Liver (tissue), 8 donors: ENCODE measurements at regions not wholly inside any gene's neighbourhood (a gene's known extent, or its start where the extent isn't known, plus 50 kb on each side); places are given as distances from the start of the nearest gene placed in this dataset.

Experiments used
- DNase-seq: peaks from one replicate; pipeline ENCODE4 v3.0.0-alpha.2; 2017; ENCODE audit warnings: low spot score
- H3K27ac ChIP-seq, 2 donors: one replicate each; pipeline ENCODE4 v1.7.0; 2013; ENCODE audit warnings: inconsistent platforms in 2 of 2, low read length in 2 of 2, control low read depth in 1 of 2, low read depth in 1 of 2, mild to moderate bottlenecking in 1 of 2
- H3K27me3 ChIP-seq, 4 donors: one replicate each; pipeline versions ENCODE4 v1.6.1 to v1.7.0; 2013; ENCODE audit warnings: low read length in 3 of 4, inconsistent platforms in 1 of 4, mild to moderate bottlenecking in 1 of 4, moderate library complexity in 1 of 4; ENCODE audit not compliant: control insufficient read depth in 4 of 4, insufficient read depth in 4 of 4
- H3K36me3 ChIP-seq, 4 donors: one replicate each; pipeline versions ENCODE4 v1.6.1 to v1.7.0; 2013; ENCODE audit warnings: low read length in 3 of 4, mild to moderate bottlenecking in 3 of 4, low read depth in 1 of 4, moderate library complexity in 1 of 4; ENCODE audit not compliant: control insufficient read depth in 4 of 4, insufficient read depth in 3 of 4
- H3K4me1 ChIP-seq, 4 donors: one replicate each; pipeline versions ENCODE4 v1.6.1 to v1.7.0; 2013; ENCODE audit warnings: low read length in 3 of 4, mild to moderate bottlenecking in 3 of 4, moderate library complexity in 1 of 4; ENCODE audit not compliant: control insufficient read depth in 4 of 4, insufficient read depth in 4 of 4
- H3K4me3 ChIP-seq, 3 donors: one replicate each; pipeline versions ENCODE4 v1.6.1 to v1.7.0; 2013; ENCODE audit warnings: low read length in 3 of 3, control low read depth in 1 of 3, low read depth in 1 of 3, mild to moderate bottlenecking in 1 of 3
- H3K9ac ChIP-seq, 2 donors: one replicate each; pipeline ENCODE4 v1.7.0; 2013; ENCODE audit warnings: low read length in 2 of 2, mild to moderate bottlenecking in 2 of 2, moderate library complexity in 2 of 2, control low read depth in 1 of 2, low read depth in 1 of 2
- H3K9me3 ChIP-seq, 4 donors: one replicate each; pipeline versions ENCODE4 v1.6.1 to v1.7.0; 2013; ENCODE audit warnings: low read length in 3 of 4; ENCODE audit not compliant: control insufficient read depth in 4 of 4
- EGR1 ChIP-seq, 2 donors: IDR thresholded peaks; 2 replicates each; pipeline ENCODE4 v1.6.1; 2016 to 2018; ENCODE audit warnings: antibody characterized with exemption in 2 of 2, low read depth in 2 of 2
- FOXA1 ChIP-seq: IDR thresholded peaks from 2 replicates; pipeline ENCODE4 v1.6.1; 2016; ENCODE audit warnings: antibody characterized with exemption
- FOXA2 ChIP-seq: IDR thresholded peaks from 2 replicates; pipeline ENCODE4 v1.6.1; 2016; ENCODE audit warnings: antibody characterized with exemption
- GABPA ChIP-seq, 2 donors: IDR thresholded peaks in 1 of 2; conservative IDR thresholded peaks in 1 of 2; 2 replicates each; pipeline ENCODE4 v1.6.1; 2016; ENCODE audit warnings: antibody characterized with exemption in 2 of 2, mild to moderate bottlenecking in 1 of 2, moderate library complexity in 1 of 2
- HNF4A ChIP-seq, 2 donors: conservative IDR thresholded peaks; 2 replicates each; pipeline ENCODE4 v1.6.1; 2016; ENCODE audit warnings: antibody characterized with exemption in 2 of 2, mild to moderate bottlenecking in 2 of 2
- HNF4G ChIP-seq: IDR thresholded peaks from 2 replicates; pipeline ENCODE4 v1.6.1; 2016; ENCODE audit warnings: antibody characterized with exemption
- JUND ChIP-seq, 2 donors: IDR thresholded peaks; 2 replicates each; pipeline ENCODE4 v1.6.1; 2016; ENCODE audit warnings: antibody characterized with exemption in 2 of 2
- NR2F2 ChIP-seq: IDR thresholded peaks from 2 replicates; pipeline ENCODE4 v1.6.1; 2016; ENCODE audit warnings: antibody characterized with exemption
- RAD21 ChIP-seq, 2 donors: IDR thresholded peaks; 2 replicates each; pipeline ENCODE4 v1.6.1; 2016; ENCODE audit warnings: antibody characterized with exemption in 2 of 2, mild to moderate bottlenecking in 2 of 2
- RXRA ChIP-seq, 2 donors: IDR thresholded peaks; 2 replicates each; pipeline ENCODE4 v1.6.1; 2017 to 2018; ENCODE audit warnings: antibody characterized with exemption in 2 of 2, mild to moderate bottlenecking in 1 of 2
- SP1 ChIP-seq: IDR thresholded peaks from 2 replicates; pipeline ENCODE4 v1.6.1; 2018; ENCODE audit warnings: antibody characterized with exemption, mild to moderate bottlenecking
- TAF1 ChIP-seq: conservative IDR thresholded peaks from 2 replicates; pipeline ENCODE4 v1.6.1; 2016; ENCODE audit warnings: antibody characterized with exemption, mild to moderate bottlenecking
- YY1 ChIP-seq: IDR thresholded peaks from 2 replicates; pipeline ENCODE4 v1.6.1; 2016; ENCODE audit warnings: antibody characterized with exemption, mild to moderate bottlenecking
- WGBS: extraction: QIAGEN DNeasy Blood & Tissue Kit; methylation state at CpG from one replicate; pipeline ENCODE4 v1.1.7; 2013; 5-methylcytosine and 5-hydroxymethylcytosine counted together
- TF ChIP-seq, protein P1 (sequence below): fragments of 150-350 bp; IDR thresholded peaks from 2 replicates; pipeline ENCODE4 v1.5.1; 2017; ENCODE audit warnings: improper control_type of control experiment, low read depth, low read length; ENCODE audit not compliant: missing input control
- TF ChIP-seq, protein P2 (sequence below): IDR thresholded peaks from 2 replicates; pipeline ENCODE4 v1.6.1; 2016; ENCODE audit warnings: antibody characterized with exemption, mild to moderate bottlenecking
- TF ChIP-seq, protein P3 (sequence below): IDR thresholded peaks from 2 replicates; pipeline ENCODE4 v1.6.1; 2016; ENCODE audit warnings: antibody characterized with exemption
- TF ChIP-seq, protein P4 (sequence below): IDR thresholded peaks from 2 replicates; pipeline ENCODE4 v1.6.1; 2016; ENCODE audit warnings: antibody characterized with exemption
- TF ChIP-seq, protein P5 (sequence below): IDR thresholded peaks from 2 replicates; pipeline ENCODE4 v1.6.1; 2016; ENCODE audit warnings: antibody characterized with exemption
- donor health status: healthy.
- donor health status: healthy.
- donor health status: healthy.
- donor health status: healthy.
- donor health status: healthy.

DNA sequence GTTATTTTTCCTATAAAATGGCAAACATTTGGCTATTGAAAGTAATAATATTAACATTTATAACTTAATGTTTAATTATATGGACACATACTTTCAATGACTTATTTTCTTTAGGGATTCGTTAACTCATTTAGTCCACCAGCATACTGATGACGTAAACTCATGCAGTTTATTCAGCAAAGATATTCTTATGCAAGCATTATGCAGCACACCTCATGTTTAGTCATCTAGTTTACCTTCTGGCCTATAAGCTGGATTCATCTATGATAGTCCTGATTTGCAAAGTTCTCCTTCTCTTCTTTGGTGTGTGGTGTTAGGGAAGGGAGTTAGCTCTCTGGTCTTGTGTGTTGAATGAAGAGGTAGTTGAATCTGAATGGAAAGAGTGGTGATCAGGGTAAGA, 60.0 kb downstream of the OR2J2 start (continued):
- TF ChIP-seq, protein P1, sequence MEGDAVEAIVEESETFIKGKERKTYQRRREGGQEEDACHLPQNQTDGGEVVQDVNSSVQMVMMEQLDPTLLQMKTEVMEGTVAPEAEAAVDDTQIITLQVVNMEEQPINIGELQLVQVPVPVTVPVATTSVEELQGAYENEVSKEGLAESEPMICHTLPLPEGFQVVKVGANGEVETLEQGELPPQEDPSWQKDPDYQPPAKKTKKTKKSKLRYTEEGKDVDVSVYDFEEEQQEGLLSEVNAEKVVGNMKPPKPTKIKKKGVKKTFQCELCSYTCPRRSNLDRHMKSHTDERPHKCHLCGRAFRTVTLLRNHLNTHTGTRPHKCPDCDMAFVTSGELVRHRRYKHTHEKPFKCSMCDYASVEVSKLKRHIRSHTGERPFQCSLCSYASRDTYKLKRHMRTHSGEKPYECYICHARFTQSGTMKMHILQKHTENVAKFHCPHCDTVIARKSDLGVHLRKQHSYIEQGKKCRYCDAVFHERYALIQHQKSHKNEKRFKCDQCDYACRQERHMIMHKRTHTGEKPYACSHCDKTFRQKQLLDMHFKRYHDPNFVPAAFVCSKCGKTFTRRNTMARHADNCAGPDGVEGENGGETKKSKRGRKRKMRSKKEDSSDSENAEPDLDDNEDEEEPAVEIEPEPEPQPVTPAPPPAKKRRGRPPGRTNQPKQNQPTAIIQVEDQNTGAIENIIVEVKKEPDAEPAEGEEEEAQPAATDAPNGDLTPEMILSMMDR, result no peak
- TF ChIP-seq HNF4A (conservative IDR thresholded peaks at IDR 0.05), result no peak

DNA sequence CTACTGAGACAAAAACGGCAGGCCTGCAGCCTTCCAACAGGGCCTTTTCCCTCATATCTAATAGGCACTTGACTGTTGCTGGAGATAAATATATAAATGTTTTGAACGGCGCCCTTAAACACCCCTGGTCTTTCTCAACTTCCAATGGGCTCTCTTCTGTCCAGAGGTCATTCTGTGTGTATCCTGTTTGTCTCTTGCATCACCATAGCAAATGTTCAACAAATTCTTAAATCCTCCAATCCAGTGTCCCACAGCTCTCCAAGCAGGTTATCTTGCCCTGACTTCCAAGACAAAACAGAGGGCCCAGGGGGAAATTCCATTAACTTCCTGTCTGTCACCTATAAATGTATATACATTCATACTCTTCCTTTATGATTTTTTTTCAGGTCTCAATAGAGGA, 62.0 kb downstream of the OR2J2 start:
- no peak for DNase-seq
- H3K4me1 ChIP-seq, result peaks cover 0 to 9% (median 8%) of the 10 kb centered on the region in 4 donors
- peak overlapping the region in 1 of 2 donors; percentile 50 for H3K27ac ChIP-seq
- H3K9me3 ChIP-seq, result peaks cover 0 to 1% (median 0%) of the 10 kb centered on the region in 4 donors
- H3K4me3 ChIP-seq, result no peak overlapping the region
- no peaks in the 10 kb centered on the region for H3K36me3 ChIP-seq
- WGBS, result 16% methylated on average over 3 of the region's 3 CpGs
- H3K9ac ChIP-seq, result no peak overlapping the region
- H3K27me3 ChIP-seq, result no peaks in the 10 kb centered on the region
- TF ChIP-seq SP1 (peak; percentile 73), FOXA1 (peak; percentile 16), HNF4G (peak; percentile 62), JUND (IDR thresholded peaks at IDR 0.05) (peak; percentile 35 to 57), YY1 (peak; percentile 63), TAF1 (no peak), RAD21 (IDR thresholded peaks at IDR 0.05) (peak; percentile 43 to 62), RXRA (IDR thresholded peaks at IDR 0.05) (peak; percentile 81 to 92), HNF4A (conservative IDR thresholded peaks at IDR 0.05) (peak; percentile 88 to 89), GABPA (IDR thresholded peaks at IDR 0.05 in 1 of 2, conservative IDR thresholded peaks at IDR 0.05 in 1 of 2) (peak; percentile 22 to 60), FOXA2 (no peak), NR2F2 (no peak), EGR1 (IDR thresholded peaks at IDR 0.05; ENCODE audit: low read depth in 2 of 2) (no peak)
- TF ChIP-seq, protein P2, sequence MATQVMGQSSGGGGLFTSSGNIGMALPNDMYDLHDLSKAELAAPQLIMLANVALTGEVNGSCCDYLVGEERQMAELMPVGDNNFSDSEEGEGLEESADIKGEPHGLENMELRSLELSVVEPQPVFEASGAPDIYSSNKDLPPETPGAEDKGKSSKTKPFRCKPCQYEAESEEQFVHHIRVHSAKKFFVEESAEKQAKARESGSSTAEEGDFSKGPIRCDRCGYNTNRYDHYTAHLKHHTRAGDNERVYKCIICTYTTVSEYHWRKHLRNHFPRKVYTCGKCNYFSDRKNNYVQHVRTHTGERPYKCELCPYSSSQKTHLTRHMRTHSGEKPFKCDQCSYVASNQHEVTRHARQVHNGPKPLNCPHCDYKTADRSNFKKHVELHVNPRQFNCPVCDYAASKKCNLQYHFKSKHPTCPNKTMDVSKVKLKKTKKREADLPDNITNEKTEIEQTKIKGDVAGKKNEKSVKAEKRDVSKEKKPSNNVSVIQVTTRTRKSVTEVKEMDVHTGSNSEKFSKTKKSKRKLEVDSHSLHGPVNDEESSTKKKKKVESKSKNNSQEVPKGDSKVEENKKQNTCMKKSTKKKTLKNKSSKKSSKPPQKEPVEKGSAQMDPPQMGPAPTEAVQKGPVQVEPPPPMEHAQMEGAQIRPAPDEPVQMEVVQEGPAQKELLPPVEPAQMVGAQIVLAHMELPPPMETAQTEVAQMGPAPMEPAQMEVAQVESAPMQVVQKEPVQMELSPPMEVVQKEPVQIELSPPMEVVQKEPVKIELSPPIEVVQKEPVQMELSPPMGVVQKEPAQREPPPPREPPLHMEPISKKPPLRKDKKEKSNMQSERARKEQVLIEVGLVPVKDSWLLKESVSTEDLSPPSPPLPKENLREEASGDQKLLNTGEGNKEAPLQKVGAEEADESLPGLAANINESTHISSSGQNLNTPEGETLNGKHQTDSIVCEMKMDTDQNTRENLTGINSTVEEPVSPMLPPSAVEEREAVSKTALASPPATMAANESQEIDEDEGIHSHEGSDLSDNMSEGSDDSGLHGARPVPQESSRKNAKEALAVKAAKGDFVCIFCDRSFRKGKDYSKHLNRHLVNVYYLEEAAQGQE, result peak; percentile 22
- TF ChIP-seq, protein P1, result no peak
- TF ChIP-seq, protein P3, sequence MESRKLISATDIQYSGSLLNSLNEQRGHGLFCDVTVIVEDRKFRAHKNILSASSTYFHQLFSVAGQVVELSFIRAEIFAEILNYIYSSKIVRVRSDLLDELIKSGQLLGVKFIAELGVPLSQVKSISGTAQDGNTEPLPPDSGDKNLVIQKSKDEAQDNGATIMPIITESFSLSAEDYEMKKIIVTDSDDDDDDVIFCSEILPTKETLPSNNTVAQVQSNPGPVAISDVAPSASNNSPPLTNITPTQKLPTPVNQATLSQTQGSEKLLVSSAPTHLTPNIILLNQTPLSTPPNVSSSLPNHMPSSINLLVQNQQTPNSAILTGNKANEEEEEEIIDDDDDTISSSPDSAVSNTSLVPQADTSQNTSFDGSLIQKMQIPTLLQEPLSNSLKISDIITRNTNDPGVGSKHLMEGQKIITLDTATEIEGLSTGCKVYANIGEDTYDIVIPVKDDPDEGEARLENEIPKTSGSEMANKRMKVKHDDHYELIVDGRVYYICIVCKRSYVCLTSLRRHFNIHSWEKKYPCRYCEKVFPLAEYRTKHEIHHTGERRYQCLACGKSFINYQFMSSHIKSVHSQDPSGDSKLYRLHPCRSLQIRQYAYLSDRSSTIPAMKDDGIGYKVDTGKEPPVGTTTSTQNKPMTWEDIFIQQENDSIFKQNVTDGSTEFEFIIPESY, result peak; percentile 51
- TF ChIP-seq, protein P4, sequence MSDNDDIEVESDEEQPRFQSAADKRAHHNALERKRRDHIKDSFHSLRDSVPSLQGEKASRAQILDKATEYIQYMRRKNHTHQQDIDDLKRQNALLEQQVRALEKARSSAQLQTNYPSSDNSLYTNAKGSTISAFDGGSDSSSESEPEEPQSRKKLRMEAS, result peak; percentile 19
- TF ChIP-seq, protein P5, sequence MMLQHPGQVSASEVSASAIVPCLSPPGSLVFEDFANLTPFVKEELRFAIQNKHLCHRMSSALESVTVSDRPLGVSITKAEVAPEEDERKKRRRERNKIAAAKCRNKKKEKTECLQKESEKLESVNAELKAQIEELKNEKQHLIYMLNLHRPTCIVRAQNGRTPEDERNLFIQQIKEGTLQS, result peak; percentile 90
